ENCODE measurements at regions not wholly inside any gene's neighbourhood (a gene's known extent, or its start where the extent isn't known, plus 50 kb on each side); places are given as distances from the start of the nearest gene placed in this dataset.

DNA sequence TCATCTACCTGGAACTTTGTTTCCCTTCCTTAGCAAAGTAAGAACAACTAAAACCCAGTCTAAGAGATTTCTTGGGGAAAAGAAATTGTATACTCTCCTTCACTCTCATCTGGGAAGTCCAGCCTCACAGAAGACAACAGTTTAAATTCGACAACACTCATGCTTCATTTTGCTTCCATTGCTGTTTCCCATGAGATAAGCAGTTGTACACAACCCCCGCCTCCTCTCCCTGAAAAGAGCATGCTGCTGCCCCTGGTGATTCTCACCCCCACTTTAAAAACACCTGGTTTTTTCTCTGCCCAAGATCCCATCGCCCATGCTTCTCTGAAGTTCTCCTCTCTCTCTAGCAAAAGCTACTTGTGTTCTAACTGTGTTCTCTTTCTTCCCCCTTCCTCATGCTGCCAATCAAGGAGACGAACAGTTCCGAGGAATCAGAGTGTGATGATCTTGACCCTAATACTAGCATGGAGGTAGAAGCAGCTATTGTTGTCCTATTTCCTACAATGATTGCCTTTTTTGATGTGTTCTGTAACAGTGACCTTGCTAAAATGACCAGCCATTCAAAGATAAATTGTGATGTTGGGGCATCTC is 51.1 kb upstream of the UMPS start:
- TF ChIP-seq, protein P1, sequence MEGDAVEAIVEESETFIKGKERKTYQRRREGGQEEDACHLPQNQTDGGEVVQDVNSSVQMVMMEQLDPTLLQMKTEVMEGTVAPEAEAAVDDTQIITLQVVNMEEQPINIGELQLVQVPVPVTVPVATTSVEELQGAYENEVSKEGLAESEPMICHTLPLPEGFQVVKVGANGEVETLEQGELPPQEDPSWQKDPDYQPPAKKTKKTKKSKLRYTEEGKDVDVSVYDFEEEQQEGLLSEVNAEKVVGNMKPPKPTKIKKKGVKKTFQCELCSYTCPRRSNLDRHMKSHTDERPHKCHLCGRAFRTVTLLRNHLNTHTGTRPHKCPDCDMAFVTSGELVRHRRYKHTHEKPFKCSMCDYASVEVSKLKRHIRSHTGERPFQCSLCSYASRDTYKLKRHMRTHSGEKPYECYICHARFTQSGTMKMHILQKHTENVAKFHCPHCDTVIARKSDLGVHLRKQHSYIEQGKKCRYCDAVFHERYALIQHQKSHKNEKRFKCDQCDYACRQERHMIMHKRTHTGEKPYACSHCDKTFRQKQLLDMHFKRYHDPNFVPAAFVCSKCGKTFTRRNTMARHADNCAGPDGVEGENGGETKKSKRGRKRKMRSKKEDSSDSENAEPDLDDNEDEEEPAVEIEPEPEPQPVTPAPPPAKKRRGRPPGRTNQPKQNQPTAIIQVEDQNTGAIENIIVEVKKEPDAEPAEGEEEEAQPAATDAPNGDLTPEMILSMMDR (IDR thresholded peaks at IDR 0.05), result no peak
- TF ChIP-seq POLR2A (IDR thresholded peaks at IDR 0.05), result no peak

All from stomach (tissue), 4 donors.